HG03575 (cell line): ENCODE measurements at regions not wholly inside any gene's neighbourhood (a gene's known extent, or its start where the extent isn't known, plus 50 kb on each side); places are given as distances from the start of the nearest gene placed in this dataset.

Experiments used
- ATAC-seq: cut with Tn5 transposase; IDR thresholded peaks from one replicate; pipeline ENCODE4 v1.9.1; 2021; ENCODE audit not compliant: unreplicated experiment, insufficient number of reproducible peaks, low FRiP score; ENCODE audit errors: extremely low read depth

- ATAC-seq: no peak
Observed at GRCh38 chr3:193754719-193755118, 161.7 kb downstream of the OPA1 start.

- ATAC-seq: no peak
Observed at GRCh38 chr3:193756536-193756935, 163.5 kb downstream of the OPA1 start.

- ATAC-seq: no peak
Observed at GRCh38 chr3:193757457-193757856, 164.4 kb downstream of the OPA1 start.

GRCh38 chr3:193761969-193762368 lies 169.0 kb downstream of the OPA1 start:
- no peak for ATAC-seq

GRCh38 chr3:193762657-193763056 lies 169.6 kb downstream of the OPA1 start:
- ATAC-seq: no peak

GRCh38 chr3:193764959-193765358 lies 172.0 kb downstream of the OPA1 start:
- ATAC-seq: no peak

GRCh38 chr3:193767353-193768069 lies 174.5 kb downstream of the OPA1 start:
- ATAC-seq: no peak

- ATAC-seq: no peak
Observed at GRCh38 chr3:193768070-193768394, 175.0 kb downstream of the OPA1 start.

GRCh38 chr3:193769437-193769836 lies 176.4 kb downstream of the OPA1 start:
- no peak for ATAC-seq

GRCh38 chr3:193771011-193771652 lies 178.1 kb downstream of the OPA1 start:
- no peak for ATAC-seq

- no peak for ATAC-seq
Observed at GRCh38 chr3:193771653-193772421, 178.8 kb downstream of the OPA1 start.

- no peak for ATAC-seq
Observed at GRCh38 chr3:193772422-193772763, 179.4 kb downstream of the OPA1 start.

- no peak for ATAC-seq
Observed at GRCh38 chr3:193773266-193774220, 180.5 kb downstream of the OPA1 start.

GRCh38 chr3:193774272-193774915 lies 181.4 kb downstream of the OPA1 start:
- no peak for ATAC-seq

- ATAC-seq: no peak
Observed at GRCh38 chr3:193774916-193775285, 181.9 kb downstream of the OPA1 start.

GRCh38 chr3:193775421-193776077 lies 182.5 kb downstream of the OPA1 start:
- ATAC-seq: no peak

GRCh38 chr3:193776626-193777358 lies 183.8 kb downstream of the OPA1 start:
- no peak for ATAC-seq

GRCh38 chr3:193777524-193777923 lies 184.5 kb downstream of the OPA1 start:
- no peak for ATAC-seq
